Smooth muscle cell (in vitro differentiated cells): ENCODE measurements at regions not wholly inside any gene's neighbourhood (a gene's known extent, or its start where the extent isn't known, plus 50 kb on each side); places are given as distances from the start of the nearest gene placed in this dataset.
A peak's percentile ranks its signal among the peaks of the same experiment; 100 is the strongest.

Experiments used
- DNase-seq: peaks from one replicate; lab custom pipeline; 2025; ENCODE audit not compliant: unreplicated experiment; lab: John Stamatoyannopoulos, UW
- H2AFZ ChIP-seq: fragments of 200-600 bp; sonication (generic); 2 replicates; pipeline ENCODE4 v1.6.0; 2016; ENCODE audit warnings: antibody characterized with exemption, low read depth, mild to moderate bottlenecking
- H3F3A ChIP-seq: fragments of 200-600 bp; sonication (generic); 2 replicates; pipeline ENCODE4 v1.6.0; 2017; ENCODE audit warnings: antibody characterized with exemption, low read depth
- H3K27ac ChIP-seq: fragments of 200-600 bp; sonication (generic); 2 replicates; pipeline ENCODE4 v1.5.1; 2016; ENCODE audit warnings: low read depth, mild to moderate bottlenecking
- H3K27me3 ChIP-seq: fragments of 200-600 bp; sonication (generic); 2 replicates; pipeline ENCODE4 v1.6.1; 2016; ENCODE audit warnings: low read depth, mild to moderate bottlenecking
- H3K36me3 ChIP-seq: fragments of 200-600 bp; sonication (generic); 2 replicates; pipeline ENCODE4 v1.5.1; 2016; ENCODE audit warnings: low read depth
- H3K4me1 ChIP-seq: fragments of 200-600 bp; sonication (generic); 2 replicates; pipeline ENCODE4 v1.5.1; 2016; ENCODE audit warnings: low read depth
- H3K4me2 ChIP-seq: fragments of 200-600 bp; sonication (generic); 2 replicates; pipeline ENCODE4 v1.6.0; 2016; ENCODE audit warnings: mild to moderate bottlenecking
- H3K4me3 ChIP-seq: fragments of 200-600 bp; sonication (generic); 2 replicates; pipeline ENCODE4 v1.5.1; 2016; ENCODE audit warnings: mild to moderate bottlenecking
- H3K79me2 ChIP-seq: fragments of 200-600 bp; sonication (generic); 2 replicates; pipeline ENCODE4 v1.6.0; 2016; ENCODE audit warnings: low read depth, mild to moderate bottlenecking
- H3K9ac ChIP-seq: fragments of 200-600 bp; sonication (generic); 2 replicates; pipeline ENCODE4 v1.6.0; 2016; ENCODE audit warnings: low read depth
- H3K9me3 ChIP-seq: fragments of 200-600 bp; sonication (generic); replicated peaks from 2 replicates; pipeline ENCODE4 v1.5.1; 2016; ENCODE audit warnings: low read depth
- H4K20me1 ChIP-seq: fragments of 200-600 bp; sonication (generic); 2 replicates; pipeline ENCODE4 v1.6.0; 2016; ENCODE audit warnings: low read depth
- CTCF ChIP-seq: fragments of 200-600 bp; sonication (generic); IDR thresholded peaks from 2 replicates; pipeline ENCODE4 v1.5.1; 2017; ENCODE audit warnings: borderline replicate concordance, mild to moderate bottlenecking, antibody characterized with exemption; ENCODE audit not compliant: insufficient read depth, poor library complexity, severe bottlenecking
- WGBS: methylation state at CpG from one replicate; pipeline ENCODE4 v1.1.7; 2016; ENCODE audit warnings: low lambda C conversion rate; 5-methylcytosine and 5-hydroxymethylcytosine counted together

DNA sequence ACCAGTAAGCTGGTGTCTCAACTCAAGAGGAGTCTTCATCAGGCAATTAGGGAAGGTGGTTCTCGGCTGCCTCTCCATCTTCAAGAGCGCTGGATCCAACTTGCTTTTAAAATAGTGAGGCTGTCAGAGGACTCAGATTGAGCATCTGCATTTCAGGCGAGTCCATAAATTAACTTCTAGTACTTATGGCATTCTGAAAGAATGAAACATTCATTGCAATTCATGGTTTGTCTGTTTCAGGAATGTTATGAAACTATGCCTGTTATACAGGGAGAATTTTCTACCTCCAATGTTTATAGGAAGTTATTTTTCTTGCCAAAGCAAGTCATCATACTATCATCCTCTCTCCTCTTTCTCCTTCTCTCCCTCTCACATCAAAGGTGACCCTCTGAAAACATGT lies 883.2 kb downstream of the SLC4A3 start:
- H3K4me1 ChIP-seq = no peaks in the 10 kb centered on the region
- no peak for DNase-seq
- no peak for TF ChIP-seq CTCF
- H3K27me3 ChIP-seq = no peaks in the 10 kb centered on the region
- H3K27ac ChIP-seq = no peak overlapping the region
- no peak overlapping the region for H2AFZ ChIP-seq
- WGBS = 93% methylated on average over 3 of the region's 3 CpGs
- no peaks in the 10 kb centered on the region for H4K20me1 ChIP-seq
- no peaks in the 10 kb centered on the region for H3K79me2 ChIP-seq
- no peak overlapping the region for H3K9ac ChIP-seq
- H3K36me3 ChIP-seq = no peaks in the 10 kb centered on the region
- H3K9me3 ChIP-seq = no peaks in the 10 kb centered on the region
- H3F3A ChIP-seq = no peaks in the 10 kb centered on the region
- no peak overlapping the region for H3K4me3 ChIP-seq
- no peak overlapping the region for H3K4me2 ChIP-seq

- Histone ChIP-seq H3K36me3 (no peaks in the 10 kb centered on the region), H3F3A (no peaks in the 10 kb centered on the region), H3K27ac (no peak overlapping the region), H3K4me3 (no peak overlapping the region), H3K4me1 (no peaks in the 10 kb centered on the region), H3K27me3 (no peaks in the 10 kb centered on the region), H3K9ac (no peak overlapping the region), H3K4me2 (peak overlapping the region; percentile 30), H3K79me2 (no peaks in the 10 kb centered on the region), H2AFZ (no peak overlapping the region), H3K9me3 (no peaks in the 10 kb centered on the region), H4K20me1 (no peaks in the 10 kb centered on the region)
- DNase-seq = no peak
- WGBS = 30% methylated on average over 2 of the region's 2 CpGs
- no peak for TF ChIP-seq CTCF
Measured at GRCh38 chr2:220512419-220512818, 885.0 kb downstream of the SLC4A3 start.

GRCh38 chr2:220513573-220514288 lies 886.3 kb downstream of the SLC4A3 start:
- Histone ChIP-seq H3F3A (no peaks in the 10 kb centered on the region), H3K79me2 (no peaks in the 10 kb centered on the region), H3K4me3 (no peak overlapping the region), H3K4me1 (no peaks in the 10 kb centered on the region), H3K9me3 (no peaks in the 10 kb centered on the region), H3K9ac (no peak overlapping the region), H3K27me3 (peaks cover 1% of the 10 kb centered on the region), H3K27ac (no peak overlapping the region), H2AFZ (no peak overlapping the region), H3K36me3 (no peaks in the 10 kb centered on the region), H4K20me1 (no peaks in the 10 kb centered on the region), H3K4me2 (no peak overlapping the region)
- no peak for TF ChIP-seq CTCF
- no peak for DNase-seq
- 62% methylated on average over 2 of the region's 2 CpGs for WGBS

DNA sequence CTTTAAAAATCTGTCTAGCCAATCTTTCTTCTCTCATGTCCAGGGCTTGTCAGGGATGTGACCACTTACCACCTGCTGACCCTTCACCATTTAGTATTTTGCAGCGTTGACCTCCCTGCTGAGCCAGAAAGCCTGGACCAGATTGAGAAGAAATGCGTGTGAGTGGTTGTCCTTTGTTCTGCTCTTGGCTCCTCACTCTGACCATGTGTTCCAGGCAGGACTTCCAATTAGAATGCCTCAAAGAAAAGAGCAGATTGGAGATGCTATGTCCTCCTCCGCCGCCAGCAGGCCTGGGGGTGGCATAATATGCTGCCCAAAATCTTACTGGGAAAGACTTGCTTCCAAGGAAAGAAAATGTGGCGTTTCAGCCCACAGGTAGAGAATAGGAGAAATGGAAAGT lies 894.1 kb downstream of the SLC4A3 start:
- no peak for DNase-seq
- TF ChIP-seq CTCF = no peak
- Histone ChIP-seq H3K9me3 (no peaks in the 10 kb centered on the region), H3F3A (no peaks in the 10 kb centered on the region), H3K4me3 (no peak overlapping the region), H4K20me1 (no peaks in the 10 kb centered on the region), H3K4me2 (no peak overlapping the region), H3K79me2 (no peaks in the 10 kb centered on the region), H3K9ac (no peak overlapping the region), H2AFZ (no peak overlapping the region), H3K4me1 (peaks cover 4% of the 10 kb centered on the region), H3K36me3 (no peaks in the 10 kb centered on the region), H3K27ac (no peak overlapping the region), H3K27me3 (peaks cover 4% of the 10 kb centered on the region)
- 93% methylated on average over 5 of the region's 5 CpGs for WGBS
